ENCODE measurements at regions not wholly inside any gene's neighbourhood (a gene's known extent, or its start where the extent isn't known, plus 50 kb on each side); places are given as distances from the start of the nearest gene placed in this dataset.

GRCh38 chr1:72579629-72580028, 297.3 kb upstream of the NEGR1 start:
- no peak for TF ChIP-seq ZNF274 (IDR thresholded peaks at IDR 0.05; ENCODE audit: insufficient read depth, insufficient read length)
- no peak for TF ChIP-seq EZH2 (IDR thresholded peaks at IDR 0.05; ENCODE audit: borderline replicate concordance, control insufficient read depth, low read depth, low read length)
- no peak for TF ChIP-seq CREB1 (IDR thresholded peaks at IDR 0.05; ENCODE audit: low read depth)
- TF ChIP-seq CTCF (IDR thresholded peaks at IDR 0.05 in 2 of 3, conservative IDR thresholded peaks at IDR 0.05 in 1 of 3; ENCODE audit: control insufficient read depth in 2 of 3, extremely low read depth in 1 of 3, insufficient read depth in 1 of 3, low read depth in 3 of 3, low read length in 3 of 3), result no peak
- no peak for TF ChIP-seq BHLHE40 (IDR thresholded peaks at IDR 0.05; ENCODE audit: borderline replicate concordance in 1 of 2, low read depth in 2 of 2, low read length in 1 of 2)
- TF ChIP-seq KDM1A (IDR thresholded peaks at IDR 0.05; ENCODE audit: borderline replicate concordance), result no peak
- TF ChIP-seq IKZF1 (conservative IDR thresholded peaks at IDR 0.05), result no peak
